ENCODE measurements at regions not wholly inside any gene's neighbourhood (a gene's known extent, or its start where the extent isn't known, plus 50 kb on each side); places are given as distances from the start of the nearest gene placed in this dataset.

- no peak for TF ChIP-seq CTCF (IDR thresholded peaks at IDR 0.05)
- TF ChIP-seq EP300 (IDR thresholded peaks at IDR 0.05): no peak
Observed at GRCh38 chr5:15117688-15118087, 246.1 kb upstream of the ANKH start.

Data from upper lobe of left lung (tissue), 4 donors.